GM10847 (cell line): ENCODE measurements at regions not wholly inside any gene's neighbourhood (a gene's known extent, or its start where the extent isn't known, plus 50 kb on each side); places are given as distances from the start of the nearest gene placed in this dataset.

Experiments
- POLR2A ChIP-seq: IDR thresholded peaks from 2 replicates; pipeline ENCODE4 v1.6.1; 2011; ENCODE audit not compliant: insufficient read length; ENCODE audit errors: extremely low read depth

DNA sequence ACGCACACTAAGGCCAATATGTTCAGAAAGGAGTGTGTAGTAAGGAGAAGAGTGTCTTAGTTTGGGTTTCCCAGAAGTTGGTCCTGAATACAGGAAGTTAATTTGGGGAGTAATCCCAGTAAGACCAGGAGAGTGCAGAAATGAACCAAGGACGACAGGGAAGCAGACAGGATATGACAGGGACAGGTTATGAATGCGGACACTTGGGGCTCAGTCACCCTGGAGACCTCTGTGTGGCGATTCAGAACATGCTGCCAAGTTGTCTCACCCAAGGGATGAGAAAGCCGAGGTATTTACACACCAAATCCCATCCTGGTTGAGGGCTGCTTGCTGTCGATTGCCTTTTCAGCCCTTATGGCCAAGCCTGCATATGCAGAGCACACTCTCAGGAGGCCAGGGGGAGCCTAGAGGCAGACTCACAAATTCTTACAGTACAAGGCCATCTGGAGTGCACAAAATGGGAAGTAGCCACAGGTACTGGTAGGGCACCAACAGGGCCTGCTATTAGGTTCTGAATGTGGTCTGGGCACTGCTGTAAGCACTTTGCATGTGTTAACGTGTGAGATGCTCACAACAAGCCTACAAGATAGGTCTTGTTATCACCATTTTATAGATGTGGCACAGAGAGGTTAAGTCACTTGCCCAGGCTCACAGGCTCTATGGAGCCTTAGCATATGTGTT, 233.1 kb upstream of the ANKRD55 start:
- TF ChIP-seq POLR2A = no peak

DNA sequence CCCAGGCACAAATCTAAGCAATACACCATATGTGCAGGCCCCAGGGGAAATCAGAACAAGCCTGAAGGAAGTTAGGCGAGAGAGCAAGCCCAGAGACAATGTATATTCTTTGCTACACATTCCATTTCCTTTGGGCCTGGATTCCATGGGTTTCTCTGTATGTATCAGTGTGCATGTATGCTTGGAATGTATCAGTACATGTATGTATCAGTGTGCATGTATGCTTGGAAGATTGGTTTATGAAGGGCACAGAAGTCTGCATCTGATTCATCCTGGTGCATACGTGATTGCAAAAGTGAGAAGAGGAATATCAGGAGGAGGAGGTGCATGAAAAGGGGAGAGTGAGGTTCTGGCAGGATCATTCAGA, 232.6 kb upstream of the ANKRD55 start:
- no peak for TF ChIP-seq POLR2A

DNA sequence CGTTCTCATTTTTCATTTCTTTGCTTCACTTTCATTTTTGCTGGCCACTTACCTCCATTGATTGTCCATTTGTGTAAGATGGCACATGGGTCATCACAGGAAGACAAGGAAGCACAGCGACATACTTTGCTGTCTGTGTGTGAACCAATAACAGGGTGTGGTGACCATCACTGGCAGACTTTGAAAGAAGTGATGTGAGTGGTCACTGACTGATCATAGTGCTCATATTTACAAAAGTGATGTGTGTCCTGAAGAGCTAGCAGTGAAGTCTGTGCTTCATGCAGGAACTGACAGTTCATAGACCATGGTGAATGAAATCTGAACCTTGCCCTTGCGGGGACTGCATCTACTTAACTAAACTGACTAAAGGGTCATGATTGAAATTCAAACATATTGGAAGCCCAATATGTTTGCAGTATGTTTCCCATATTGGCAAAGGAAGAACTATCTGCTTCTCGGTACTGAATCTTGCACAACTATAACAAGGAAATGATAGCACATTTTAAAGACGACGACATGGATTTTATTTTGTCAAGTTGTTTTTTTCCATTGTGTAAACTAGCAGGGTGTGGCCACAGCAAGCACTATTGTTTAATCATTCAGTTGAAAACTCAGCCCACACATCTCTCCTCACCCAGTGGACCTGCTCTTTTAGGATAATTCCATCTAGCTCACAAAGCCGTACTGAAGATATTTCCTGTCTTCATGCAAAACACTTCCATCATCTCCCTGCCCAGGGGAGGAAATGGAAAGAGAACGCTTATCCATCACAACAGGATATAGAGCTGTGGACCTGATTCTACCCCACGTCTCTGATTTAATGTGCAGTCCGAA, 232.0 kb upstream of the ANKRD55 start:
- no peak for TF ChIP-seq POLR2A

DNA sequence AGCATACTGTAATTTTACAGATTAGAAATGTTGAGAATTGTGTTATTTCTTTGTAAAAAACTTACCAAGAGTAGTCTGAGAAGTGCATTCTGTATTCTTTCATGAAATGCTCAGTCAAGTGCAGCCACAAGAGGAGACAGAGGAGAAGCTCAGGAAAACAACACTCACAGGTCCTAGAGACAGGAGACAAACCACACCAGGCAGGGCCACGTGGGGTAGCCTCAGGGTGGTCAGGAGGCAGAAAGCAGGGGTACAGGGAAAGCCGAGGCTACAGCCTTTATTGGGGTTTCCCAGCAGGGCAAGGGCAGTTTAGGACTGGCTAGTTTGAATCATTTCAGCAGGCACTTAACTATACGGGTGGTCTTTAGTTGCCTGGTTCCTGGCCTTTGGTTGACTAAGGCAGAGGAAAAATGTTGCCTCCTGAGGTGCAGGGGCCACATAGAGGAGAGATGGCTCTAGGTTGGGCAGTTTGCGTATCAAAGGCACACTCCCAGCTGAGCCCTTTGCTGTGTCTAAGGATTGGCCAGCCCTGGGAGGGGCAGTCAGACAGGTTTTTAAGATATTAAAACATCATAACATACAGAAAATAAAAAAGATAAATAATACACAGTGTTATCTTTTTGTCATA, 230.9 kb upstream of the ANKRD55 start:
- no peak for TF ChIP-seq POLR2A

DNA sequence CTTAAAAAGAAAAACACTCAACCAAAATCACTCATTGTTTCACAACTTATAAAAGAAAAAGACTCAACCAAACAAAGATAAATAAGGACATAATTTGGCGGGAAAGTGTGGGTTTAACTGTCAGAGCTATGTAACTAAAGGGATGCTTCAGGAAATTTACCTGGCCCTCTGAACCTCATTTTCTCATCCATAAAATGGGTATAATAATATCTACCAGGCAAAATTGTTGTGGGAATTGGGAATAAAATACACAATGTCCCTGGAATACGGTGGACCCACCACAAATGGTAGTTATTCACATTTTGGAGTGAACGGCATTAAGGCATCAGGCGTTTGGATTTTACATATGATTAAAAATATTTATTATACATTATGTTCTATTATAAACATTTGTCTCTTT, 228.5 kb upstream of the ANKRD55 start:
- TF ChIP-seq POLR2A = no peak

DNA sequence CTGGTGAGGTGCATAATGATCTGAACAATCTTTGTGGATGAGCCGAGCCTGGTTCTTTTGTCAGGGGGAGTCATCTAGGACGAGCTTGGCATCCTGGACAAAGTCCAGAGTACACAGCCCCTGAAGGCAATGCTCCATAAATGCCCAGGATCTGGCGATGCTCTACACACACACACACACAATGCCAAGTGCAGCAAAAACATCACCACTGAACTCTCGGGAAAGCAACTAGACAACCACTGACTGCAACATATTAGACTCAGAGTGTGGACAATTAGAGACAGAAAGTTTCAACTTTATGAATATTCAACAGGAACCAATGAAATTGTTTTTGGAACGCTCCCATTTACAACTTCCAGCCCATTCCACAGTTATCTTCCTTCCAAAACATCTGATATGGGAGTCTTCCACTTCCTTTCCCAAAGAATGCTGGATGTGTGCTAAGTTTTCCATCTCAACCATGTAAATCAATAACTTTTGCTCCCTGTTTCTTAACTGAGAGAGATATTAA, 227.6 kb upstream of the ANKRD55 start:
- TF ChIP-seq POLR2A = no peak

DNA sequence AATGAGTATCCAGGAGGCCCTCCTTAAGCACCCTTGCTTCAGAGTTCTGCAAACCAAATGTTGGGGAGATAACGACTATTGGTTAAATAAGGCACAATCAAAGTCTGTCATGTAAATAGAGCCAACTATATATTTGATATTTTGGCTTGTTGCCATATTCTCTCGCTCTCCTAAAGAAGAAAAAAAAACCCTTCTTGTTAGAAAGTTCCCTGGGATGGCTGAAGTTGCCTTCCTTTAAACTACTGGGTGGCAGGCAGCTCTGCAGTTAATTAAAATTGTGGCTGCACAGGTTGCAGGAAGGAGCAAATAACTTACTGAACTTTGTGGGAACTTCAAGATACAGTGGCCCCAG, 227.0 kb upstream of the ANKRD55 start:
- no peak for TF ChIP-seq POLR2A

GRCh38 chr5:56459394-56460194, 226.5 kb upstream of the ANKRD55 start:
- TF ChIP-seq POLR2A = no peak

- no peak for TF ChIP-seq POLR2A
Measured at GRCh38 chr5:56457887-56458812, 225.0 kb upstream of the ANKRD55 start.

DNA sequence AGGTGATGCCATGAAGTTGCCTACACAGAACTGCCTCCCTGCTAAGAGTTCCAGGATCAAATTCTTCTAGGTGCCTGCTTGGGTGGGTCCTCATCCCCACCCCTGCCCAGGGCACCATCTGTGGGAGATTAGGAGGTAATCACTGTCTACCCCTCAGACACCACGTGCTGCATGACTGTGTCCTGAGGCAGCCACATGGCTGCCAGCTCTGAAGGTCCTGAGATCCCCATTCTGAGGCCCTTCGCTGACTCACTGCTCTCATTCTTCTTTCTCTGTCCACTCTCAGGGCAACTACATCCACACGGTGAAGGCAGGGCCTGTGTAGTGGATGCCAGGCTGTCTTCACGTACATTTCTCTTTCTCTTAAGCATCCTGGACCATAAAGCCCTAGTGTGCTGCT, 222.9 kb upstream of the ANKRD55 start:
- TF ChIP-seq POLR2A = no peak

DNA sequence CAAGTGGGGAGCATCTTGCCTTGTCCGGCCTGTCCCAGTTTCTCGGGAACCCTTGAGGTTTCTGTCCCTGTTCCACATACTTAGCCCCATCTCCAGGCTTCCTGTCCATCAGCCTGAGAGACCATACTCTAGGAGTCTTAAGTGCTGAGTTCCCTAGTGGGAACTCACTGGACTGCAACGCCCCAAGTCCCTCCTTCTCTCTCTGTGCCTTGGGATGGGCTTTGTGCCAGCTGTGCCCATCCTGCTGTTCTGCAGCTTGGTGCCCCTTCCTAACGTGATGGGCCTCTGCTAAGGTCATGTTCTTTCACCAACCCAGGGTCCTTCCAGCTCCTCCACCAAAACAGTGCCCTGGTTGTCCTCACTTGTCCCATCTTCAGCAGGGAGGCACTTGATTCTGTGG, 222.3 kb upstream of the ANKRD55 start:
- no peak for TF ChIP-seq POLR2A

DNA sequence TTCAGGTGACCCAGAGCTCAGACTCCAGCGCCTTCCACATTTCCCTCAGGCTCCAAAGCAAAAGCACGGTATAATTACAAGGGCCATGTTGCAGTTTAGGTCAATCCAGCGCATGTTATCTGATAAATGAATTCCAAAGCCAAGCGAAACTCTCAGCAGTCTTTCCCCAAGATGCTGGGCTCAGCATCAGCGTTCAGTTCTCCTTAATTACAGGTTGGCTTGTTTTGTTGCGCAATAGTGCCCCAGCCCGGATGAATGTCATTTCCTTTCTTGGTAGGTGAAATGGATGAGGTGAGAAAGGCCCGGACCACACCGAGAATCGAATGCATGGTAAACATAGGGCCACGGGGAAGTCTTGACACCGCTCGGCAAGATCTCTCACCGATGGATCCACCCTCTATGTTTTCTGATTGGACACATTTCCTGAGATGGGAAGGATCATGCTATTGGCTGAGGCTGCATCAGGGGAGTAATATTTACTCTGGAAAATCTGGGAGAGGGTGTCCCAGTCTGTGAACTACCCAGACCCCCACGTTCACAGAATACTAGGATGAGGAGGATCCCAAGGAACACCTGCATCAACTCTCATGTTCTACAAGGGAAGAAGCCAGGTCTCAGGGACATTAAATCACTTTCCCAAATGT, 221.2 kb upstream of the ANKRD55 start:
- no peak for TF ChIP-seq POLR2A

DNA sequence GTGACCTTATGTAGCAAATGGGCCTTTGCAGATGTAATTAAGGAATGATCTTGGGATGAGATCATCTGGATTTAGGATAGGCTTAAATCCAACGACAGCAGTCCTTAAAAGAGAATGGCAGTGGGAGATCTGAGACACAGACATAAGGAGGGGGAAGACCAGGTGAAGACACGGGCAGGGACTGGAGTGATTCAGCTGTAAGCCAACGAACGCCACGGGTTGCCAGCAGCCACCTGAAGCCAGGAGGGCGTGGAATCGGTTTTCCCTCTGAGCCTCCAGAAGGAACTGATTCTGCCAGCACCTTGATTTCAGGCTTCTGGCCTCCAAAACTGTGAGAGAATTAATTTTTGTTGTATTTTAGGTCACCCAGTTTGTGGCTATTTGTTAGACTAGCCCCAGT, 218.6 kb upstream of the ANKRD55 start:
- no peak for TF ChIP-seq POLR2A

DNA sequence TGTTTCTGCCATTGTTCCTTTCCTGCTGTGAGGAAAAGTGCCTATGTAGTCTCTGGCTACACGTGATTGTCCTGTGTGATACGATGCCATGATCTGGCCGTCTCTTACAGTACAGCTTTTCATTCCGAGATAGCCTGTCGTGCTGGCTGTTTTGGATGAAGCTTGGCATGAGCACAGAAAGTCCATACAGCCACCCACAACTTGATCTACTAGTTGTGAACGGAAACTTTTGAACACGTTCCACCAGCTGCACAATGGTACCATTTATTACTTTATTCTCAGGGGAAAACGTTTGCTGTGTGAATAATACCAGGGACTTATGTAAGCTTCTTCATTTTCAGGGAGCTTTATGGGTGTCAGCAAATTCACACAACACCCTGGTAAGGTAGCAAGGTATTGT, 217.6 kb upstream of the ANKRD55 start:
- no peak for TF ChIP-seq POLR2A
